Effector memory CD8-positive, alpha-beta T cell (primary cell): ENCODE measurements at regions not wholly inside any gene's neighbourhood (a gene's known extent, or its start where the extent isn't known, plus 50 kb on each side); places are given as distances from the start of the nearest gene placed in this dataset.
"Not testable (repeated sequence)": the region's sequence is repeated elsewhere in the genome, so short reads cannot be mapped to it uniquely, and the experiment has no call there.

Experiments
- ATAC-seq: fragments of 150-1000 bp; cut with Tn5 transposase; replicated peaks from 2 replicates; pipeline ENCODE4 v1.10.0; 2021; ENCODE audit warnings: mild to moderate bottlenecking, moderate library complexity
- DNase-seq, 3 experiments: peaks; one replicate each; pipeline ENCODE4 v3.0.0; 2021
- H3K27ac Mint-ChIP-seq, 2 donors: one replicate each; pipeline ENCODE4 v1.8.0; 2022; ENCODE audit warnings: mild to moderate bottlenecking in 2 of 2, mixed read lengths in 2 of 2, moderate library complexity in 2 of 2
- H3K27me3 Mint-ChIP-seq, 2 donors: one replicate each; pipeline ENCODE4 v1.8.0; 2022; ENCODE audit warnings: mixed read lengths in 2 of 2
- H3K36me3 Mint-ChIP-seq: one replicate; pipeline ENCODE4 v1.8.0; 2022; ENCODE audit warnings: mild to moderate bottlenecking, moderate library complexity, mixed read lengths; ENCODE audit not compliant: insufficient read depth
- H3K4me1 Mint-ChIP-seq, 2 donors: one replicate each; pipeline ENCODE4 v1.8.0; 2022; ENCODE audit warnings: low read depth in 2 of 2, mixed read lengths in 2 of 2
- H3K4me3 Mint-ChIP-seq, 2 donors: one replicate each; pipeline ENCODE4 v1.8.0; 2022; ENCODE audit warnings: mild to moderate bottlenecking in 2 of 2, mixed read lengths in 2 of 2, moderate library complexity in 2 of 2
- H3K9me3 Mint-ChIP-seq, 2 donors: one replicate each; pipeline ENCODE4 v1.8.0; 2022; ENCODE audit warnings: mixed read lengths in 2 of 2

DNA sequence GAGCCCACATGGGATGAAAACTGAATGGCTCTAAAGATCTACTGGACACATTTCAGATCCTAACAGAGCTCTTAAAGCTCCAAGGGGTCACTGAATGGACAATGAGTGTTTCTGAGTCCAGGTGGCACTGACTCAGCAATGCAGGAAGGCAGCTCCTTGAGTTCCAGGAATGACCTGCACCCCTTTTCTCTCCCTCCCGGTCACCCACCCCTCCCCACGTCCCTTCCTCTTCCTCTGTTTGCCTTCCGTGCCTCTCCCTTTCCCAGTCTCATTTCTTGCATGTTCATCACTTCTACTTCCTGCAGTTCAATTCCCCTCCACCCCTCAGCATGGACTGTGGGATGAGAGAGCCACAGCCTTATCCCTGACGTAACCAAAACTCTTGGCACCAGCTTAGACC, 63.3 kb upstream of the SULF2 start:
- DNase-seq, H3K4me3 Mint-ChIP-seq, H3K4me1 Mint-ChIP-seq: not testable (repeated sequence)

DNA sequence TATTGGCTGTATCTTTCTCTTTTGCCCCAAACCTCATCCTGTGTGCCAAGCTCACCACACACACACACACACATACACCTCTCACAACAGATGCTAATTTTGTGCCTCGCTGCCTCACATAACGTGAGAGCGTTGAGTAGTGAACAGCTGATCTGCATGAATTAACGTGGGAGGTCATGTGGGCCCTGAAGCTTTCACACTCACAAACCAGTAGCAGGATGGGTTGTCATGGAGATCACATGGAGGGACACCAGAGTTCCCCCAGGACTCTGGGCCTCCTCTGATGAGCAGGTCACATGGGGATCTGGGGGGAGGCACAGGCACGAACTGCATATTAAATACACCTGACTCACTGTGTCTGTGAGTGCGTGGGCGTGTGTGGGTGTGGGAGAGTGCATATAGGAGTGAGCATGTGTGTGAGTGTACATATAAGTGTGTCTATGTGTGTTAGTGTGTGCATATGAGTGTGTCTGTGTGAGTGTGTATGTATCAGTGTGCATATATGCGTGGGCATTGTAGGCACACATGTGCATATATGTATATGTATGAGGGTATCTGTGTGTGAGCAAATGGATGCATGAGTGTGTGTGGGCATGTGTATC, 62.7 kb upstream of the SULF2 start:
- Mint-ChIP-seq H3K4me3 (no peak overlapping the region), H3K9me3 (no peaks in the 10 kb centered on the region), H3K27me3 (peaks cover 51 to 83% of the 10 kb centered on the region in 2 donors), H3K36me3 (no peaks in the 10 kb centered on the region), H3K4me1 (no peaks in the 10 kb centered on the region), H3K27ac (no peak overlapping the region)
- no peak for ATAC-seq
- DNase-seq: no peak

More for the DNA sequence above, 63.3 kb upstream of the SULF2 start:
- not testable (repeated sequence) for ATAC-seq, H3K36me3 Mint-ChIP-seq, H3K9me3 Mint-ChIP-seq, H3K27ac Mint-ChIP-seq
- H3K27me3 Mint-ChIP-seq: peaks cover 45 to 80% of the 10 kb centered on the region in 2 donors

DNA sequence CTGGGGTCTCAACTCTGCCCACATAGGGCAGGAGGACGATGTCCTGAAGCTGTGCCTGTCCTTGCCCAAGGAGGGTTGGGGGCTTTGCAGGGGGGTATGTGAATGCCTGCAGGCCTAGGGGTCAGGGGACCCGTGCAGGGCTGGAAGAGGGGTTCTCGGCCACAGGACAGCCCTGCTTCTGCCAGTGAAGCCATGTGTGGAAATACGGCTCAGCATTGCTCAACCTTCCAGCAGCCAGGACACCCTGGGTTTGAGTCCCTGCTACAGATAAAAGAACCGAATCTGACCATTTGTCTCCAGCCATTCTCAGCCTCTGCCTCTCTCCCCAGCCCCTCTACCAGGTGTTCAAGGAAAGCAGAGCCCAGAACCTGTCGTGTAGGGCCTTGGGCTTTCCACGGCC, 61.9 kb upstream of the SULF2 start:
- DNase-seq, H3K4me3 Mint-ChIP-seq, H3K36me3 Mint-ChIP-seq, H3K4me1 Mint-ChIP-seq, H3K27ac Mint-ChIP-seq, ATAC-seq, H3K9me3 Mint-ChIP-seq: not testable (repeated sequence)
- peaks cover 47 to 83% of the 10 kb centered on the region in 2 donors for H3K27me3 Mint-ChIP-seq

DNA sequence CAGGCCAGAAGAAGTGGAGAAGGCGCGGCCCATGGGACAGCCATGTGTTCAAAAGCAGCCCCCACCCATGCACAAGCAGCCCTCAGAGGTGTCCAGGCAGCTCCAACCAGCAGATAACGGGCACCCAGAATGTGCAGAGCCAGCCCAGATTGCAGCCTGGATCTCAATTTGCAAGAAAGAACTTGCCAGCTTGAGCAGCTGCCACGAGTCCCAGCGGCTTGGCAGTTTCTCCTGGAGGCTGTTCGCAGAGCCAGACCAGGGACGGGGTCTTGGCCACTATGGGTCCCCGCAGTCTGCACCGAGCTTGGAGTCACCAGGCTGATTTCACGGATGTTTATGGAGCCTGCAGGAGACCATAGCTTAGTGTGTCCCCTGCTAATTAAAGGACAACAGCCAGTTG, 61.4 kb upstream of the SULF2 start:
- not testable (repeated sequence) for ATAC-seq, H3K9me3 Mint-ChIP-seq, H3K36me3 Mint-ChIP-seq, DNase-seq, H3K4me1 Mint-ChIP-seq, H3K27ac Mint-ChIP-seq, H3K4me3 Mint-ChIP-seq
- H3K27me3 Mint-ChIP-seq: peaks cover 47 to 83% of the 10 kb centered on the region in 2 donors

DNA sequence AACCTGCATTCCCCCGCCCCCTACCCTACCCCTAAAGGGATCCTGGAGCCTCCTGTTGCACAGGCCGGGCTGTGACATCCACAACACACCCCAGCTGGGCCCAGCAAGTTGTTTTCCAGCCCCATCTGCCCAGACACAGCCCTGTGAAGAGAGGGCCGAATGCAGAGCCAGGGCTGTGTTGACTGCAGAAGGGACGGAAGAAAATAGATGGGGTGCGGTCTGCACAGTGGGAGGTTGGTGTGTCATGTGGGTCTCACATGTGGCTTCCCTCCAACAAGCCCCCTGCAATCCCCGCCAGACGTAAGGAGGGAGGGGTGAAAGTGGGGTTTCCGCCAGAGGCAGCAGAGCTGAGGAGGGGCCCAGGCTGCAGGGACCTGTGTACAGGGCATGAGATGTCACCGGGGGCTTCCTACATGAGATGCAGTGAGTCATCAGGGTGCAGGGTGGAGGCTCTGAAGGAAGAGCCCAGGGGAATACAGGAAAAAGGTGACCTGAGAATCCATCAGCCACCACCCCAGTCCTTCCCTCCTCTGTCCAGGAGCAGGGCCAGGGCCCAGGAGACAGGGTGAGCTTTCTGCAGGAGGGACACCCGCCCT, 60.2 kb upstream of the SULF2 start:
- H3K4me1 Mint-ChIP-seq, H3K36me3 Mint-ChIP-seq, ATAC-seq, H3K9me3 Mint-ChIP-seq, H3K4me3 Mint-ChIP-seq, DNase-seq, H3K27ac Mint-ChIP-seq: not testable (repeated sequence)
- peaks cover 41 to 74% of the 10 kb centered on the region in 2 donors for H3K27me3 Mint-ChIP-seq

DNA sequence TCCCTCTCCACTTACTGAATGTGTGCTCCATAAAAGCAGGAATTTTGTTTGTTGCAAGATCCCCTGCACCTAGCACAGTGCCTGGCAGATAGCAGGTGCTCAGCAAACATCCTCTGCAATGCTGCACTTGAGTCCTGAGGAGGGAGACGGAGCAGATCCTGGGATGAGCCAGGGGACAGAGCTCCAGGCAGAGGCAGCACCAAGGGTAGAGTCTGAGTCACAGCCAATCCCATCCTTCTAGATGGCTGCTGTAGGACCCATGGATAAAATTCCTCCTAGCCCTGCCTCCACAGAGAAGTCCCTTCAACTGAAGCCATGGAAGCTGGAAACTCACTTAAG, 59.3 kb upstream of the SULF2 start:
- not testable (repeated sequence) for ATAC-seq, H3K4me3 Mint-ChIP-seq, H3K9me3 Mint-ChIP-seq, H3K36me3 Mint-ChIP-seq, DNase-seq, H3K27ac Mint-ChIP-seq, H3K4me1 Mint-ChIP-seq
- peaks cover 37 to 65% of the 10 kb centered on the region in 2 donors for H3K27me3 Mint-ChIP-seq

DNA sequence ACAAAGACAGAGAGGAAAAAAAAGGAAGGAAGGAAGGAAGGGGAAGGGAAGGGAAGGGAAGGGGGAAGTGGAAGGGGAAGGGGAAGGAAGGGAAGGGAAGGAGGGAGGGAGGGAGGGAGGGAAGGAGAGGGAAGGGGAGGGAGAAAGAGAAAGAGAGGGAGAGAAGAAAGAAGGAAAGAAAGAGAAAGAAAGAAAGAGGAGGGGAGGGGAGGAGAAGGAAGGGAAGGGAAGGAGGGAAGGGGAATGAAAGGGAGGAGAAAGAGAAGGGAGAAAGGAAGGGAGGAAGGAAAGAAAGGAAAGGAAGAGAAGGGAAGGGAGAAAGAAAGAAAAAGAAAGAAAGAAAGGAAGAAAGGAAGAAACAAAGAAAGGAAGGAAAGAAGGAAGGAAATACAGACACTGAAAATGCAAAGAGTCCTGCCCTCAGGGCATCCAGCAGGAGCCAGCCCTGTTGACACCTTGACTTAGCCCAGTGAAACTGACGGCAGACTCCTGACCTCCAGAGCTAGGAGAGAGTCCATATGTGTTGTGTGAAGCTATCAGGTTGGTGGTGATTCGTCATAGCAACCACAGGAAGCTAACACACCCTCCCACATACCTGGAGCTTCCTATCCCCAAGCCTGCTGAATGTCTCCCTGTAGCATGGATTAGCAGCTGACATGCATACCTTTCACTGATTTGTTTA, 58.7 kb upstream of the SULF2 start:
- H3K27me3 Mint-ChIP-seq: peaks cover 32 to 60% of the 10 kb centered on the region in 2 donors
- no peak overlapping the region for H3K27ac Mint-ChIP-seq
- no peaks in the 10 kb centered on the region for H3K4me1 Mint-ChIP-seq
- DNase-seq (no peak), ATAC-seq (no peak)
- H3K4me3 Mint-ChIP-seq: no peak overlapping the region
- no peaks in the 10 kb centered on the region for H3K9me3 Mint-ChIP-seq
- no peaks in the 10 kb centered on the region for H3K36me3 Mint-ChIP-seq

DNA sequence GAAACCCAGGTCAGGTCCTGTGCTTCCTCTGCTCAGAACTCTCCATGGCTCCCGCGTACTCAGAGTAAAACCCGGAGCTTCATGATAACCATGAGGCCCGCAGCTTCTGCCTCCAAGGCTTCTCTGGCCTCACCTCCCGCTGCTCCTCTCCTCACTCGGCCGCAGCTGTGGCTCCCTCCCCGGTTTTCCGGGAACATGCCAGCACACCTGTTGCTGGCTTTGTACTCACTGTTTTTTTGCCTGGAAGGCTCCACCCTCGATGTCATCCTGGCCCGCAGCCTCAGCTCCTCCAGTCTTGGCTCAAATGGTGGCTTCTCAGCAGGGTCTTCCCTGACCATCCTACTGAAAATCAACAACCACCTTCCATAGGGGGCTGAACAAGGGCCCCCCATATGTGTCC, 57.7 kb upstream of the SULF2 start:
- not testable (repeated sequence) for H3K4me1 Mint-ChIP-seq, H3K9me3 Mint-ChIP-seq, H3K27ac Mint-ChIP-seq, H3K36me3 Mint-ChIP-seq, H3K4me3 Mint-ChIP-seq, ATAC-seq, DNase-seq
- peaks cover 27 to 58% of the 10 kb centered on the region in 2 donors for H3K27me3 Mint-ChIP-seq

DNA sequence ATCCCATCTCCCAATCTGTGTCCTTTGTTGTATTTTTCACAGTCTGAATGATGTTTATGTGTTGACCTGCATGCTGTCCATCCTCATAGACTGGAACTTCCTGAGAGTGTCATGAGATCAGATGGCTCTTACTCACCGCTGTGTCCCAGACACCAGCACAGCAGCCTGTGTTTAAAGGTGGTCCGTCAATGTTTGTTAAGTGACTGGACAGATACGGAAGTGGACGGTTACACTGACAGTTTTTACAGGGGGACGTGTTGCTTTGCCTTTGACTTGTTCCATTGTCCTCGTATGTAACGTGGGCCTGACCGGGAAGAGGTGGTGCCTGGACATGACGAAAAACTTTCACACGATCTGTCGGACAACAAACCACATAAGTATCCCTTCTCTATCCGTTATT, 56.7 kb upstream of the SULF2 start:
- H3K4me1 Mint-ChIP-seq, DNase-seq, H3K9me3 Mint-ChIP-seq, H3K27ac Mint-ChIP-seq, H3K36me3 Mint-ChIP-seq, H3K4me3 Mint-ChIP-seq, ATAC-seq: not testable (repeated sequence)
- peaks cover 27 to 52% of the 10 kb centered on the region in 2 donors for H3K27me3 Mint-ChIP-seq

DNA sequence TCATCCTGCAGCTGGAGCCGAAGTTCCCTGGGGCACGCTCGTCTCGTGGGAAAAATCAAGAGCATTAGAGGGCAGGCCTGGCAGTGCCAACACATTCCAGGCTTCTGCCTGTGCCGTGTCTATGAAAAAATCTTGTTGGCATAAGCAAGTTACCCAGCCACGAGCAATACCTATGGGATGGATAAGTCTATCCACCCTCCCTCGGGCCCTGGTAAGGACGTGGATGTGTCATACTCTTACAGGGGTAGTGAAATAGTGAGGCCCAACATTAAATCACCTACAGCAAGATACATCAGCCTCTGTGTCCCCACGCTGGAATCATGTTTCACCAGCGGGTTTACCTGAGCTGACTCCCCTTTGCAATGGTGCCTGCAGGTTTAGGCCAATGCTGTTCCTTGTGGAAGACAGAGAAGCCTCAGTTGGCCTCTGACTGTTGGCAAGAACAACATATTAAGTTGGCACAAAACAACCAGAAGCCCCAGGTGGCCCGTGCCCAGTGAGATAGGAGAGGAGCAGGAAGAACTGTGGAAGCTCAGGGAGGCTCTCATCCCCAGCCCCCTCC, 51.1 kb upstream of the SULF2 start:
- not testable (repeated sequence) for H3K9me3 Mint-ChIP-seq, H3K4me3 Mint-ChIP-seq, H3K36me3 Mint-ChIP-seq, DNase-seq, H3K4me1 Mint-ChIP-seq, H3K27me3 Mint-ChIP-seq, H3K27ac Mint-ChIP-seq, ATAC-seq
